ENCODE measurements at regions not wholly inside any gene's neighbourhood (a gene's known extent, or its start where the extent isn't known, plus 50 kb on each side); places are given as distances from the start of the nearest gene placed in this dataset.

- TF ChIP-seq POLR2A (IDR thresholded peaks at IDR 0.05) (no peak), CTCF (IDR thresholded peaks at IDR 0.05) (no peak)
Observed at GRCh38 chr5:23103566-23103965, 250.4 kb upstream of the CDH12 start.

All from testis (tissue), 2 donors.